Mesenchymal stem cell (in vitro differentiated cells and primary cell): ENCODE measurements at regions not wholly inside any gene's neighbourhood (a gene's known extent, or its start where the extent isn't known, plus 50 kb on each side); places are given as distances from the start of the nearest gene placed in this dataset.

ENCODE experiments used
- DNase-seq: peaks from one replicate; pipeline ENCODE4 v3.0.0-alpha.2; 2013
- H2AFZ ChIP-seq: one replicate; pipeline ENCODE4 v1.6.1; 2013; ENCODE audit warnings: low read depth, mild to moderate bottlenecking, control low read depth, inconsistent platforms, low read length, moderate library complexity
- H2AK5ac ChIP-seq: 2 replicates; pipeline ENCODE4 v1.6.1; 2013; ENCODE audit warnings: low read length, moderate library complexity, mild to moderate bottlenecking, inconsistent platforms; ENCODE audit not compliant: severe bottlenecking
- H2BK120ac ChIP-seq: one replicate; pipeline ENCODE4 v1.6.1; 2013; ENCODE audit warnings: low read depth, mild to moderate bottlenecking, inconsistent platforms, low read length, moderate library complexity
- H2BK12ac ChIP-seq, 2 experiments: one replicate each; pipeline ENCODE4 v1.6.1; 2013; ENCODE audit warnings: inconsistent platforms in 2 of 2, low read length in 2 of 2, mild to moderate bottlenecking in 2 of 2, moderate library complexity in 2 of 2, control low read depth in 1 of 2
- H2BK15ac ChIP-seq: one replicate; pipeline ENCODE4 v1.6.1; 2013; ENCODE audit warnings: mild to moderate bottlenecking, low read depth, inconsistent platforms; ENCODE audit not compliant: poor library complexity, severe bottlenecking
- H2BK5ac ChIP-seq: 2 replicates; pipeline ENCODE4 v1.6.1; 2013; ENCODE audit warnings: low read depth, mild to moderate bottlenecking, low read length, control low read depth, inconsistent platforms; ENCODE audit not compliant: poor library complexity, severe bottlenecking
- H3K14ac ChIP-seq, 2 experiments: one replicate each; pipeline ENCODE4 v1.6.1; 2013; ENCODE audit warnings: inconsistent platforms in 2 of 2, low read length in 2 of 2, control low read depth in 1 of 2, mild to moderate bottlenecking in 1 of 2, moderate library complexity in 1 of 2
- H3K18ac ChIP-seq, 2 experiments: one replicate each; pipeline ENCODE4 v1.6.1; 2013; ENCODE audit warnings: inconsistent platforms in 2 of 2, low read length in 2 of 2, control low read depth in 1 of 2, low read depth in 1 of 2, mild to moderate bottlenecking in 1 of 2
- H3K23ac ChIP-seq, 2 experiments: one replicate each; pipeline ENCODE4 v1.6.1; 2013; ENCODE audit warnings: inconsistent platforms in 2 of 2, low read length in 2 of 2, mild to moderate bottlenecking in 2 of 2, moderate library complexity in 2 of 2, control low read depth in 1 of 2
- H3K27ac ChIP-seq: 2 replicates; pipeline ENCODE4 v1.5.1; 2013; ENCODE audit warnings: mild to moderate bottlenecking, moderate library complexity, low read length, control low read depth, inconsistent platforms; ENCODE audit not compliant: poor library complexity, severe bottlenecking
- H3K27me3 ChIP-seq, 2 experiments: 2 replicates each; pipeline versions ENCODE4 v1.6.1 to v1.7.0; 2013; ENCODE audit warnings: low read length in 2 of 2, mild to moderate bottlenecking in 2 of 2, moderate library complexity in 2 of 2, control low read depth in 1 of 2, inconsistent platforms in 1 of 2; ENCODE audit not compliant: control insufficient read depth in 1 of 2, insufficient read depth in 1 of 2
- H3K36me3 ChIP-seq, 2 experiments: 2 replicates each; pipeline versions ENCODE4 v1.6.1 to v1.7.0; 2013; ENCODE audit warnings: low read length in 2 of 2, control low read depth in 1 of 2, inconsistent platforms in 1 of 2, low read depth in 1 of 2, mild to moderate bottlenecking in 1 of 2; ENCODE audit not compliant: insufficient read depth in 2 of 2, control insufficient read depth in 1 of 2
- H3K4ac ChIP-seq, 2 experiments: one replicate each; pipeline ENCODE4 v1.6.1; 2013; ENCODE audit warnings: inconsistent platforms in 2 of 2, low read length in 2 of 2, mild to moderate bottlenecking in 2 of 2, moderate library complexity in 2 of 2, control low read depth in 1 of 2, low read depth in 1 of 2
- H3K4me1 ChIP-seq: 2 replicates; pipeline ENCODE4 v1.6.1; 2013; ENCODE audit warnings: low read depth, low read length, control low read depth; ENCODE audit not compliant: control insufficient read depth, insufficient read depth
- H3K4me2 ChIP-seq: 2 replicates; pipeline ENCODE4 v1.6.1; 2013; ENCODE audit warnings: low read length, mild to moderate bottlenecking, inconsistent platforms; ENCODE audit not compliant: poor library complexity, severe bottlenecking
- H3K4me3 ChIP-seq, 2 experiments: 2 replicates each; pipeline versions ENCODE4 v1.5.1 to v1.7.0; 2013; ENCODE audit warnings: low read length in 2 of 2, mild to moderate bottlenecking in 2 of 2, control low read depth in 1 of 2, low read depth in 1 of 2; ENCODE audit not compliant: insufficient read depth in 1 of 2
- H3K79me1 ChIP-seq: replicated peaks from 2 replicates; pipeline ENCODE4 v1.6.1; 2013; ENCODE audit warnings: mild to moderate bottlenecking, control low read depth, low read length, inconsistent platforms; ENCODE audit not compliant: poor library complexity, severe bottlenecking
- H3K9ac ChIP-seq: 2 replicates; pipeline ENCODE4 v1.7.0; 2013; ENCODE audit warnings: mild to moderate bottlenecking, low read length, moderate library complexity
- H3K9me3 ChIP-seq: 2 replicates; pipeline ENCODE4 v1.7.0; 2013; ENCODE audit warnings: mild to moderate bottlenecking, low read length; ENCODE audit not compliant: control insufficient read depth
- H4K8ac ChIP-seq: one replicate; pipeline ENCODE4 v1.6.1; 2013; ENCODE audit warnings: inconsistent platforms, mild to moderate bottlenecking, low read length, moderate library complexity
- H4K91ac ChIP-seq: one replicate; pipeline ENCODE4 v1.6.1; 2013; ENCODE audit warnings: mild to moderate bottlenecking, low read length, inconsistent platforms
- WGBS: methylation state at CpG from one replicate; pipeline ENCODE4 v1.1.7; 2013; ENCODE audit warnings: mixed read lengths; 5-methylcytosine and 5-hydroxymethylcytosine counted together

- Histone ChIP-seq H3K27ac (no peak overlapping the region), H2BK5ac (no peak overlapping the region), H3K4ac (no peak overlapping the region), H2AK5ac (no peak overlapping the region), H4K8ac (no peak overlapping the region), H4K91ac (no peak overlapping the region), H3K4me1 (no peaks in the 10 kb centered on the region), H3K27me3 (peaks cover 0 to 7% of the 10 kb centered on the region in 2 experiments), H3K9ac (no peak overlapping the region), H2AFZ (no peak overlapping the region), H3K79me1 (no peaks in the 10 kb centered on the region), H3K14ac (no peak overlapping the region), H3K4me3 (no peak overlapping the region), H2BK15ac (no peak overlapping the region), H2BK120ac (no peak overlapping the region), H3K23ac (no peak overlapping the region), H2BK12ac (no peak overlapping the region), H3K4me2 (no peak overlapping the region), H3K36me3 (no peaks in the 10 kb centered on the region), H3K9me3 (no peaks in the 10 kb centered on the region), H3K18ac (no peak overlapping the region)
- DNase-seq = no peak
- WGBS = 42% methylated on average over 7 of the region's 7 CpGs
These were observed 578.6 kb upstream of the RAB6C start for GRCh38 chr2:129400826-129401225.

GRCh38 chr2:129402076-129402475 lies 577.4 kb upstream of the RAB6C start:
- H3K27me3 ChIP-seq = peaks cover 0 to 7% of the 10 kb centered on the region in 2 experiments
- WGBS = 57% methylated on average over 1 of the region's 2 CpGs
- H3K4me1 ChIP-seq = no peaks in the 10 kb centered on the region
- no peak overlapping the region for H2BK12ac ChIP-seq
- no peak overlapping the region for H3K4me2 ChIP-seq
- no peak overlapping the region for H2AK5ac ChIP-seq
- no peak overlapping the region for H3K9ac ChIP-seq
- DNase-seq = no peak
- no peak overlapping the region for H2BK120ac ChIP-seq
- no peak overlapping the region for H3K23ac ChIP-seq
- H3K36me3 ChIP-seq = no peaks in the 10 kb centered on the region
- no peak overlapping the region for H3K4me3 ChIP-seq
- H2AFZ ChIP-seq = no peak overlapping the region
- H3K18ac ChIP-seq = no peak overlapping the region
- H3K27ac ChIP-seq = no peak overlapping the region
- H3K79me1 ChIP-seq = no peaks in the 10 kb centered on the region
- H3K9me3 ChIP-seq = no peaks in the 10 kb centered on the region
- H3K14ac ChIP-seq = no peak overlapping the region
- H2BK5ac ChIP-seq = no peak overlapping the region
- H2BK15ac ChIP-seq = no peak overlapping the region
- no peak overlapping the region for H4K8ac ChIP-seq
- no peak overlapping the region for H4K91ac ChIP-seq
- no peak overlapping the region for H3K4ac ChIP-seq

- H3K18ac ChIP-seq = no peak overlapping the region
- no peak overlapping the region for H4K8ac ChIP-seq
- WGBS = 43% methylated on average over 1 of the region's 2 CpGs
- H3K79me1 ChIP-seq = no peaks in the 10 kb centered on the region
- no peak overlapping the region for H3K4me3 ChIP-seq
- DNase-seq = no peak
- peaks cover 0 to 6% of the 10 kb centered on the region in 2 experiments for H3K27me3 ChIP-seq
- no peak overlapping the region for H3K23ac ChIP-seq
- H3K14ac ChIP-seq = no peak overlapping the region
- H3K27ac ChIP-seq = no peak overlapping the region
- no peak overlapping the region for H3K9ac ChIP-seq
- H2BK15ac ChIP-seq = no peak overlapping the region
- no peak overlapping the region for H2AK5ac ChIP-seq
- no peak overlapping the region for H2BK12ac ChIP-seq
- H3K4me2 ChIP-seq = no peak overlapping the region
- no peak overlapping the region for H4K91ac ChIP-seq
- H2AFZ ChIP-seq = no peak overlapping the region
- H3K4ac ChIP-seq = no peak overlapping the region
- no peak overlapping the region for H2BK120ac ChIP-seq
- H3K36me3 ChIP-seq = no peaks in the 10 kb centered on the region
- no peaks in the 10 kb centered on the region for H3K4me1 ChIP-seq
- no peak overlapping the region for H2BK5ac ChIP-seq
- H3K9me3 ChIP-seq = peaks cover 5% of the 10 kb centered on the region
These were observed 575.3 kb upstream of the RAB6C start for GRCh38 chr2:129404000-129404685.

GRCh38 chr2:129408570-129408969 lies 570.9 kb upstream of the RAB6C start:
- Histone ChIP-seq H3K4me1 (no peaks in the 10 kb centered on the region), H3K4ac (no peak overlapping the region), H3K27me3 (no peaks in the 10 kb centered on the region), H2BK120ac (no peak overlapping the region), H2BK5ac (no peak overlapping the region), H3K9me3 (peaks cover 5% of the 10 kb centered on the region), H3K9ac (no peak overlapping the region), H3K27ac (no peak overlapping the region), H3K4me2 (no peak overlapping the region), H2BK12ac (no peak overlapping the region), H2AFZ (no peak overlapping the region), H4K8ac (no peak overlapping the region), H3K79me1 (no peaks in the 10 kb centered on the region), H2BK15ac (no peak overlapping the region), H3K23ac (no peak overlapping the region), H3K14ac (no peak overlapping the region), H3K4me3 (no peak overlapping the region), H3K36me3 (no peaks in the 10 kb centered on the region), H2AK5ac (no peak overlapping the region), H4K91ac (no peak overlapping the region), H3K18ac (no peak overlapping the region)
- WGBS = no CpG with 5 or more reads among the region's 1 CpG
- DNase-seq = no peak
